ENCODE measurements at regions not wholly inside any gene's neighbourhood (a gene's known extent, or its start where the extent isn't known, plus 50 kb on each side); places are given as distances from the start of the nearest gene placed in this dataset.

- no peak overlapping the region for H3K4me3 ChIP-seq
- peaks cover 0 to 10% (median 7%) of the 10 kb centered on the region in 8 donors for H3K9me3 ChIP-seq
- H3K27ac ChIP-seq: no peak overlapping the region
- TF ChIP-seq POLR2A (IDR thresholded peaks at IDR 0.05): no peak
- TF ChIP-seq CTCF (IDR thresholded peaks at IDR 0.05 in 8 of 11, conservative IDR thresholded peaks at IDR 0.05 in 3 of 11): no peak
- TF ChIP-seq POLR2AphosphoS5 (IDR thresholded peaks at IDR 0.05): no peak
- intact Hi-C loops (cut with DNase I; ENCODE audit: low total_unique reads): no loop called here
- 61 to 72% (median 67%) methylated on average over 3 of the region's 3 CpGs for WGBS, 5 donors
- H3K27me3 ChIP-seq (replicated peaks in 1 of 7): peaks cover 0 to 24% (median 0%) of the 10 kb centered on the region in 7 donors
- no peaks in the 10 kb centered on the region for H3K36me3 ChIP-seq
- no peak for DNase-seq
- no peaks in the 10 kb centered on the region for H3K4me1 ChIP-seq
Measured at GRCh38 chr15:79635897-79636561, 203.9 kb downstream of the MINAR1 start.

GRCh38 chr15:79640206-79640605 is 208.1 kb downstream of the MINAR1 start:
- intact Hi-C loops (cut with DNase I; ENCODE audit: low total_unique reads): no loop called here
- DNase-seq: no peak
- Histone ChIP-seq H3K9me3 (peaks cover 0 to 10% (median 0%) of the 10 kb centered on the region in 8 donors), H3K36me3 (no peaks in the 10 kb centered on the region), H3K27me3 (replicated peaks in 1 of 7) (peaks cover 0 to 36% (median 0%) of the 10 kb centered on the region in 7 donors), H3K4me3 (no peak overlapping the region), H3K27ac (no peak overlapping the region), H3K4me1 (no peaks in the 10 kb centered on the region)
- 71 to 77% (median 72%) methylated on average over 3 of the region's 3 CpGs for WGBS, 5 donors
- no peak for TF ChIP-seq CTCF (IDR thresholded peaks at IDR 0.05 in 8 of 11, conservative IDR thresholded peaks at IDR 0.05 in 3 of 11)
- TF ChIP-seq POLR2A (IDR thresholded peaks at IDR 0.05): no peak
- TF ChIP-seq POLR2AphosphoS5 (IDR thresholded peaks at IDR 0.05): no peak

GRCh38 chr15:79641841-79642240 is 209.7 kb downstream of the MINAR1 start:
- H3K36me3 ChIP-seq: no peaks in the 10 kb centered on the region
- H3K27ac ChIP-seq: no peak overlapping the region
- H3K4me1 ChIP-seq: no peaks in the 10 kb centered on the region
- no peak overlapping the region for H3K4me3 ChIP-seq
- intact Hi-C loops (cut with DNase I; ENCODE audit: low total_unique reads): no loop called here
- no peak for DNase-seq
- no peak for TF ChIP-seq POLR2A (IDR thresholded peaks at IDR 0.05)
- peaks cover 0 to 19% (median 9%) of the 10 kb centered on the region in 8 donors for H3K9me3 ChIP-seq
- H3K27me3 ChIP-seq (replicated peaks in 1 of 7): peaks cover 0 to 30% (median 0%) of the 10 kb centered on the region in 7 donors

GRCh38 chr15:79643393-79643792 is 211.3 kb downstream of the MINAR1 start:
- TF ChIP-seq POLR2AphosphoS5 (IDR thresholded peaks at IDR 0.05) (no peak), CTCF (IDR thresholded peaks at IDR 0.05 in 8 of 11, conservative IDR thresholded peaks at IDR 0.05 in 3 of 11) (no peak), POLR2A (IDR thresholded peaks at IDR 0.05) (no peak)
- Histone ChIP-seq H3K27ac (no peak overlapping the region), H3K27me3 (replicated peaks in 1 of 7) (peaks cover 0 to 21% (median 0%) of the 10 kb centered on the region in 7 donors), H3K4me1 (no peaks in the 10 kb centered on the region), H3K4me3 (no peak overlapping the region), H3K36me3 (no peaks in the 10 kb centered on the region), H3K9me3 (peaks cover 0 to 25% (median 13%) of the 10 kb centered on the region in 8 donors)
- no peak for DNase-seq
- intact Hi-C loops (cut with DNase I; ENCODE audit: low total_unique reads): no loop called here
